A673 (cell line): ENCODE measurements at regions not wholly inside any gene's neighbourhood (a gene's known extent, or its start where the extent isn't known, plus 50 kb on each side); places are given as distances from the start of the nearest gene placed in this dataset.

Experiments
- EZH2 ChIP-seq: fragments of 200-600 bp; sonication (generic); IDR thresholded peaks from 2 replicates; pipeline ENCODE4 v1.6.1; 2017; ENCODE audit warnings: borderline replicate concordance, low read depth, mild to moderate bottlenecking, mixed read lengths, antibody characterized with exemption, low read length; ENCODE audit not compliant: poor library complexity, severe bottlenecking
- TF ChIP-seq, protein P1 (sequence below): fragments of 300-800, 200-600 bp; sonication (generic); conservative IDR thresholded peaks from 2 replicates; pipeline ENCODE4 v1.5.1; 2017; ENCODE audit warnings: low read depth, mild to moderate bottlenecking, antibody characterized with exemption, low read length, moderate library complexity, mixed read lengths

DNA sequence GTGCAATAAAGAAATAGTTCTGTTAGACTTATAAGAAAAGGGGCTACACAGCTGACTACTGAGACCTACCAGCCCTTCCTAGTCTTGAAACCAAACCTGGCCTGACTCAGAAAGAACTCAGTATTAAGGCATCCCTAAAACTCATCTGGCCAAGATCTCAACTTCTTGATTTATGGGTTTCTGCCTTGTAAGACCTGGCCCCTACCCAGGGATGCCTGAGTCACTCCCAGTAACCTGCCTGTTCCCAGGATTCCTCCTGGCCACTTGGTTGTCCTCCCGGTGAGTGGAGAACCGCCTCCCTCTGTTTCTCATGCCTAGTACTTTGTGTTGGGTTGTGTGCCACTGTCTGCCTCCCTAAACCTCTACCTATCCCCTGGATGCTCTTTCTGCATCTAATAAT, 189.4 kb upstream of the PREP start:
- TF ChIP-seq, protein P1, sequence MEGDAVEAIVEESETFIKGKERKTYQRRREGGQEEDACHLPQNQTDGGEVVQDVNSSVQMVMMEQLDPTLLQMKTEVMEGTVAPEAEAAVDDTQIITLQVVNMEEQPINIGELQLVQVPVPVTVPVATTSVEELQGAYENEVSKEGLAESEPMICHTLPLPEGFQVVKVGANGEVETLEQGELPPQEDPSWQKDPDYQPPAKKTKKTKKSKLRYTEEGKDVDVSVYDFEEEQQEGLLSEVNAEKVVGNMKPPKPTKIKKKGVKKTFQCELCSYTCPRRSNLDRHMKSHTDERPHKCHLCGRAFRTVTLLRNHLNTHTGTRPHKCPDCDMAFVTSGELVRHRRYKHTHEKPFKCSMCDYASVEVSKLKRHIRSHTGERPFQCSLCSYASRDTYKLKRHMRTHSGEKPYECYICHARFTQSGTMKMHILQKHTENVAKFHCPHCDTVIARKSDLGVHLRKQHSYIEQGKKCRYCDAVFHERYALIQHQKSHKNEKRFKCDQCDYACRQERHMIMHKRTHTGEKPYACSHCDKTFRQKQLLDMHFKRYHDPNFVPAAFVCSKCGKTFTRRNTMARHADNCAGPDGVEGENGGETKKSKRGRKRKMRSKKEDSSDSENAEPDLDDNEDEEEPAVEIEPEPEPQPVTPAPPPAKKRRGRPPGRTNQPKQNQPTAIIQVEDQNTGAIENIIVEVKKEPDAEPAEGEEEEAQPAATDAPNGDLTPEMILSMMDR, result no peak
- no peak for TF ChIP-seq EZH2
